Parathyroid adenoma (tissue), 2 donors: ENCODE measurements at regions not wholly inside any gene's neighbourhood (a gene's known extent, or its start where the extent isn't known, plus 50 kb on each side); places are given as distances from the start of the nearest gene placed in this dataset.
"Not testable (repeated sequence)": the region's sequence is repeated elsewhere in the genome, so short reads cannot be mapped to it uniquely, and the experiment has no call there.

Experiments
- H2AFZ ChIP-seq: fragments of 300-600 bp; sonication (generic); one replicate; pipeline ENCODE4 v1.7.0; 2017; ENCODE audit warnings: antibody characterized with exemption, mild to moderate bottlenecking
- H3K27ac ChIP-seq: fragments of 300-600 bp; sonication (generic); one replicate; pipeline ENCODE4 v1.7.0; 2017
- H3K27me3 ChIP-seq: fragments of 300-600 bp; sonication (generic); one replicate; pipeline ENCODE4 v1.7.0; 2017; ENCODE audit warnings: low read length; ENCODE audit not compliant: control insufficient read depth, insufficient read depth
- H3K36me3 ChIP-seq: fragments of 300-600 bp; sonication (generic); one replicate; pipeline ENCODE4 v1.7.0; 2017; ENCODE audit warnings: low read length; ENCODE audit not compliant: control insufficient read depth, insufficient read depth
- H3K4me1 ChIP-seq: fragments of 300-600 bp; sonication (generic); one replicate; pipeline ENCODE4 v1.7.0; 2017; ENCODE audit warnings: control low read depth
- H3K4me2 ChIP-seq: fragments of 300-600 bp; sonication (generic); one replicate; pipeline ENCODE4 v1.7.0; 2017; ENCODE audit warnings: low read length
- H3K4me3 ChIP-seq: fragments of 300-600 bp; sonication (generic); one replicate; pipeline ENCODE4 v1.7.0; 2017; ENCODE audit warnings: low read depth, low read length
- H3K79me2 ChIP-seq: fragments of 300-600 bp; sonication (generic); one replicate; pipeline ENCODE4 v1.7.0; 2017; ENCODE audit warnings: control low read depth
- H3K9ac ChIP-seq: fragments of 300-600 bp; sonication (generic); one replicate; pipeline ENCODE4 v1.7.0; 2017; ENCODE audit warnings: mild to moderate bottlenecking
- H3K9me3 ChIP-seq: fragments of 300-600 bp; sonication (generic); one replicate; pipeline ENCODE4 v1.7.0; 2017; ENCODE audit warnings: low read length; ENCODE audit not compliant: control insufficient read depth
- TF ChIP-seq, protein P1 (sequence below): fragments of 300-600 bp; sonication (generic); IDR thresholded peaks from one replicate; pipeline ENCODE4 v1.7.0; 2017; ENCODE audit warnings: antibody characterized with exemption, mild to moderate bottlenecking
- donor health status: primary hyperparathyroidism.

DNA sequence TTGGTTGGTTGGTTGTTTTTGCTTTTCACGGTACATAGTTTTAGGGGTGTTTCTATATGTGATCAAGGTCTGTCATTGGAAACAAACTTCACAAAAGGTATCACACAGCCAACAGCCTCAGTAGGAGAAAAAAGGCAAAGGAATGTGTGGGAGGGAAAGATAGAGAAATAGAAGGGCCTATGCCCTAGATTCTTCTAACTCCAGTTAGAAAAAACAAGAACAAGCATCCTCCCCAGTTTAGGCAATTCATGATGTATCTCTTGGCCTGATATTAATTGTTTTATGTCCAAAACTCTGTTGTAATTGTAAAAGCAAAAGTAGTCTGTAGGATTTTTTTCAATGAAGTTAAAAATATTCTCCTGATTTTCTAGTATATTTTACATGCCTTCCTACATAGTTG lies 192.4 kb upstream of the EDNRA start:
- no peak overlapping the region for H3K4me3 ChIP-seq
- H3K27ac ChIP-seq: no peak overlapping the region
- TF ChIP-seq, protein P1, sequence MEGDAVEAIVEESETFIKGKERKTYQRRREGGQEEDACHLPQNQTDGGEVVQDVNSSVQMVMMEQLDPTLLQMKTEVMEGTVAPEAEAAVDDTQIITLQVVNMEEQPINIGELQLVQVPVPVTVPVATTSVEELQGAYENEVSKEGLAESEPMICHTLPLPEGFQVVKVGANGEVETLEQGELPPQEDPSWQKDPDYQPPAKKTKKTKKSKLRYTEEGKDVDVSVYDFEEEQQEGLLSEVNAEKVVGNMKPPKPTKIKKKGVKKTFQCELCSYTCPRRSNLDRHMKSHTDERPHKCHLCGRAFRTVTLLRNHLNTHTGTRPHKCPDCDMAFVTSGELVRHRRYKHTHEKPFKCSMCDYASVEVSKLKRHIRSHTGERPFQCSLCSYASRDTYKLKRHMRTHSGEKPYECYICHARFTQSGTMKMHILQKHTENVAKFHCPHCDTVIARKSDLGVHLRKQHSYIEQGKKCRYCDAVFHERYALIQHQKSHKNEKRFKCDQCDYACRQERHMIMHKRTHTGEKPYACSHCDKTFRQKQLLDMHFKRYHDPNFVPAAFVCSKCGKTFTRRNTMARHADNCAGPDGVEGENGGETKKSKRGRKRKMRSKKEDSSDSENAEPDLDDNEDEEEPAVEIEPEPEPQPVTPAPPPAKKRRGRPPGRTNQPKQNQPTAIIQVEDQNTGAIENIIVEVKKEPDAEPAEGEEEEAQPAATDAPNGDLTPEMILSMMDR: no peak
- H3K4me2 ChIP-seq: no peak overlapping the region
- no peaks in the 10 kb centered on the region for H3K36me3 ChIP-seq
- no peak overlapping the region for H2AFZ ChIP-seq
- no peaks in the 10 kb centered on the region for H3K9me3 ChIP-seq
- no peaks in the 10 kb centered on the region for H3K4me1 ChIP-seq
- no peaks in the 10 kb centered on the region for H3K79me2 ChIP-seq
- no peaks in the 10 kb centered on the region for H3K27me3 ChIP-seq
- H3K9ac ChIP-seq: no peak overlapping the region

GRCh38 chr4:147289181-147289580 lies 191.7 kb upstream of the EDNRA start:
- H3K27me3 ChIP-seq: no peaks in the 10 kb centered on the region
- no peak overlapping the region for H2AFZ ChIP-seq
- H3K9ac ChIP-seq: no peak overlapping the region
- H3K4me2 ChIP-seq: no peak overlapping the region
- no peaks in the 10 kb centered on the region for H3K36me3 ChIP-seq
- no peak overlapping the region for H3K4me3 ChIP-seq
- no peaks in the 10 kb centered on the region for H3K4me1 ChIP-seq
- H3K27ac ChIP-seq: no peak overlapping the region
- no peaks in the 10 kb centered on the region for H3K79me2 ChIP-seq
- TF ChIP-seq, protein P1: no peak
- no peaks in the 10 kb centered on the region for H3K9me3 ChIP-seq

DNA sequence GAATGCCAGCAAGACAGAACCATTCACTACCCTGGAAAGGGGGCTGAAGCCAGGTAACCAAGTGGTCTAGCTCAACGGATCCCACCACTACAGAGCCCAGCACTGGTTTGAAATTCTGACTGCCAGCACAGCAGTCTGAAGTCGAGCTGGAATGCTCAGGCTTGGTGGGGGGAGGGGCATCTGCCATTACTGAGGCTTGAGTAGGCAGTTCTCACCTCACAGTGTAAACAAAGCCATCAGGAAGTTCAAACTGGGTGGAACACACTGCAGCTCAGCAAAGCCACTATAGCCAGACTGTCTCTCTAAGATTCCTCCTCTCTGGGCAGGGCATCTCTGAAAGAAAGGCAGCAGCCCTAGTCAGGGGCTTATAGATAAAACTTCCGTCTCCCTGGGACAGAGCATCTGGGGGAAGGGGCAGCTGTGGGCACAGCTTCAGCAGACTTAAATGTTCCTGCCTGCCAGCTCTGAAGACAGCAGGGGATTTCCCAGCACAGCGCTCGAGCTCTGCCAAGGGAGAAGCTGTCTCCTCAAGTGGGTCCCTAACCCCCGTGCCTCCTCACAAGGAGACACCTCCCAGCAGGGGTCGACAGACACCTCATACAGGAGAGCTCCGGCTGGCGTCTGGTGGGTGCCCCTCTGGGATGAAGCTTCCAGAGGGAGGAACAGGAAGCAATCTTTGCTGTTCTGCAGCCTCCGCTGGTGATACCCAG lies 188.1 kb upstream of the EDNRA start:
- H3K4me3 ChIP-seq, H3K9me3 ChIP-seq, H3K27ac ChIP-seq, H3K4me2 ChIP-seq, H2AFZ ChIP-seq, H3K27me3 ChIP-seq, H3K79me2 ChIP-seq, H3K36me3 ChIP-seq, H3K4me1 ChIP-seq, H3K9ac ChIP-seq: not testable (repeated sequence)

GRCh38 chr4:147293314-147293677 lies 187.6 kb upstream of the EDNRA start:
- H3K4me2 ChIP-seq, H3K79me2 ChIP-seq, H3K27me3 ChIP-seq, H3K9ac ChIP-seq, H2AFZ ChIP-seq, H3K36me3 ChIP-seq, H3K27ac ChIP-seq, H3K9me3 ChIP-seq, H3K4me1 ChIP-seq, H3K4me3 ChIP-seq: not testable (repeated sequence)

DNA sequence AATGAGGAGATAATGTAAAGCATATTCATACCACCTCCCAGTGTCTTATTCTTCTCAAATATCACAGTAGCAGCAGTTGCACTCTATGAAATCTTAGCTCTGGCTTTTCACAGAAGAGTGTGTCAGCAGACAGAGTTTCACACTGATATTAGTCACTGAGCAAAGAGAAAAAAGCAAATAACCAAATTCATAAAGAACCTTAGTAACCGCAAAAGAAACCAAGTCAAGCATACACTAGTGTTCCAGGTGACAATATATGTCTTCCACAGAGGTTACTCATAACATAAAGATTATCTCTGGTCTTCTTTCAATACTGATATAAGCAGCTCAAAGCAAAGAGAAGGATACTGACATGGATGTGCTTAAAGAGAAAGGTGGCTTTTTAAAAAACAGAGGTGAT lies 181.7 kb upstream of the EDNRA start:
- H3K36me3 ChIP-seq: no peaks in the 10 kb centered on the region
- no peak overlapping the region for H3K4me2 ChIP-seq
- no peaks in the 10 kb centered on the region for H3K4me1 ChIP-seq
- no peaks in the 10 kb centered on the region for H3K9me3 ChIP-seq
- no peak overlapping the region for H2AFZ ChIP-seq
- TF ChIP-seq, protein P1: no peak
- no peak overlapping the region for H3K4me3 ChIP-seq
- no peaks in the 10 kb centered on the region for H3K79me2 ChIP-seq
- no peak overlapping the region for H3K9ac ChIP-seq
- no peak overlapping the region for H3K27ac ChIP-seq
- no peaks in the 10 kb centered on the region for H3K27me3 ChIP-seq
